Cardiac fibroblast (primary cell): ENCODE measurements at regions not wholly inside any gene's neighbourhood (a gene's known extent, or its start where the extent isn't known, plus 50 kb on each side); places are given as distances from the start of the nearest gene placed in this dataset.

Experiments
- DNase-seq, 2 donors: peaks; one replicate each; pipeline versions ENCODE4 v3.0.0 to v3.0.0-alpha.2; 2010; ENCODE audit warnings: low read depth in 2 of 2
- H3K4me3 ChIP-seq, 2 donors: replicated peaks in 1 of 2; 1 replicate in 1 of 2; 2 replicates in 1 of 2; pipeline ENCODE4 v1.5.1; 2011; ENCODE audit warnings: low read depth in 2 of 2, low read length in 2 of 2, mild to moderate bottlenecking in 2 of 2, moderate library complexity in 1 of 2
- CTCF ChIP-seq: IDR thresholded peaks from one replicate; pipeline ENCODE4 v1.5.1; 2011; ENCODE audit warnings: low read depth, mild to moderate bottlenecking, low read length, inconsistent platforms

- DNase-seq, result no peak
- H3K4me3 ChIP-seq, result no peak overlapping the region
- TF ChIP-seq CTCF, result no peak
These were observed 1666.7 kb upstream of the FLRT2 start for GRCh38 chr14:83863042-83863774.

GRCh38 chr14:83864106-83864505 lies 1665.8 kb upstream of the FLRT2 start:
- TF ChIP-seq CTCF, result no peak
- no peak overlapping the region for H3K4me3 ChIP-seq

GRCh38 chr14:83867566-83868225 lies 1662.2 kb upstream of the FLRT2 start:
- DNase-seq, result no peak
- no peak for TF ChIP-seq CTCF
- no peak overlapping the region for H3K4me3 ChIP-seq

More at GRCh38 chr14:83864106-83864505, 1665.8 kb upstream of the FLRT2 start:
- DNase-seq, result no peak

GRCh38 chr14:83870546-83871270 lies 1659.2 kb upstream of the FLRT2 start:
- no peak for TF ChIP-seq CTCF
- DNase-seq, result no peak
- no peak overlapping the region for H3K4me3 ChIP-seq

- DNase-seq, result no peak
- TF ChIP-seq CTCF, result no peak
- no peak overlapping the region for H3K4me3 ChIP-seq
These were observed 1656.3 kb upstream of the FLRT2 start for GRCh38 chr14:83873669-83874068.

GRCh38 chr14:83874662-83875061 lies 1655.3 kb upstream of the FLRT2 start:
- no peak for DNase-seq
- H3K4me3 ChIP-seq, result no peak overlapping the region
- TF ChIP-seq CTCF, result no peak
